Endothelial cell of umbilical vein (primary cell): ENCODE measurements at regions not wholly inside any gene's neighbourhood (a gene's known extent, or its start where the extent isn't known, plus 50 kb on each side); places are given as distances from the start of the nearest gene placed in this dataset.

ENCODE experiments used
- CTCF ChIP-seq, 2 donors: IDR thresholded peaks; 1 replicate in 1 of 2; 2 replicates in 1 of 2; pipeline ENCODE4 v1.5.1; 2011; ENCODE audit warnings: low read length in 2 of 2, mild to moderate bottlenecking in 2 of 2, moderate library complexity in 2 of 2, control low read depth in 1 of 2, inconsistent platforms in 1 of 2, low read depth in 1 of 2; ENCODE audit not compliant: insufficient read depth in 1 of 2; ENCODE audit errors: extremely low read depth in 1 of 2
- GATA2 ChIP-seq: IDR thresholded peaks from 2 replicates; pipeline ENCODE4 v1.7.0; 2011; ENCODE audit warnings: low read depth, mild to moderate bottlenecking, moderate library complexity, mixed read lengths, low read length; ENCODE audit not compliant: insufficient read length, insufficient read depth
- POLR2A ChIP-seq: IDR thresholded peaks from 2 replicates; pipeline ENCODE4 v1.6.1; 2012; ENCODE audit warnings: low read depth, mild to moderate bottlenecking, control low read depth, low read length

- TF ChIP-seq CTCF (IDR thresholded peaks at IDR 0.05; ENCODE audit: extremely low read depth in 1 of 2, insufficient read depth in 1 of 2, low read depth in 1 of 2, low read length in 2 of 2): no peak
- no peak for TF ChIP-seq POLR2A
- TF ChIP-seq GATA2: no peak
Observed at GRCh38 chr6:21514288-21514687, 79.3 kb upstream of the SOX4 start.
